ENCODE measurements at regions not wholly inside any gene's neighbourhood (a gene's known extent, or its start where the extent isn't known, plus 50 kb on each side); places are given as distances from the start of the nearest gene placed in this dataset.

GRCh38 chr16:85481206-85481605 is 131.9 kb upstream of the GSE1 start:
- no peak for TF ChIP-seq JUND (IDR thresholded peaks at IDR 0.05; ENCODE audit: low read depth)
- DNase-seq (ENCODE audit: low read depth in 1 of 2, low spot score in 1 of 2): no peak
- in situ Hi-C loops (cut with HindIII; ENCODE audit: low pct_unique_long_range_greater_than_20kb, low sequenced_read_pairs): no loop called here

- no peak for TF ChIP-seq JUND (IDR thresholded peaks at IDR 0.05; ENCODE audit: low read depth)
- in situ Hi-C loops (cut with HindIII; ENCODE audit: low pct_unique_long_range_greater_than_20kb, low sequenced_read_pairs): no loop called here
- no peak for DNase-seq (ENCODE audit: low read depth in 1 of 2, low spot score in 1 of 2)
Measured at GRCh38 chr16:85481738-85482137, 131.4 kb upstream of the GSE1 start.

GRCh38 chr16:85483424-85483823 is 129.7 kb upstream of the GSE1 start:
- in situ Hi-C loops (cut with HindIII; ENCODE audit: low pct_unique_long_range_greater_than_20kb, low sequenced_read_pairs): no loop called here
- TF ChIP-seq JUND (IDR thresholded peaks at IDR 0.05; ENCODE audit: low read depth): no peak
- DNase-seq (ENCODE audit: low read depth in 1 of 2, low spot score in 1 of 2): no peak

- no peak for DNase-seq (ENCODE audit: low read depth in 1 of 2, low spot score in 1 of 2)
Measured at GRCh38 chr16:85484347-85485300, 128.5 kb upstream of the GSE1 start.

GRCh38 chr16:85485379-85485778 is 127.7 kb upstream of the GSE1 start:
- DNase-seq (ENCODE audit: low read depth in 1 of 2, low spot score in 1 of 2): no peak
- in situ Hi-C loops (cut with HindIII; ENCODE audit: low pct_unique_long_range_greater_than_20kb, low sequenced_read_pairs): no loop called here
- no peak for TF ChIP-seq JUND (IDR thresholded peaks at IDR 0.05; ENCODE audit: low read depth)

More at GRCh38 chr16:85484347-85485300, 128.5 kb upstream of the GSE1 start:
- TF ChIP-seq JUND (IDR thresholded peaks at IDR 0.05; ENCODE audit: low read depth): no peak
- in situ Hi-C loops (cut with HindIII; ENCODE audit: low pct_unique_long_range_greater_than_20kb, low sequenced_read_pairs): no loop called here

- in situ Hi-C loops (cut with HindIII; ENCODE audit: low pct_unique_long_range_greater_than_20kb, low sequenced_read_pairs): no loop called here
- DNase-seq (ENCODE audit: low read depth in 1 of 2, low spot score in 1 of 2): no peak
- no peak for TF ChIP-seq JUND (IDR thresholded peaks at IDR 0.05; ENCODE audit: low read depth)
Measured at GRCh38 chr16:85486256-85486915, 126.7 kb upstream of the GSE1 start.

GRCh38 chr16:85488414-85488813 is 124.7 kb upstream of the GSE1 start:
- no peak for TF ChIP-seq JUND (IDR thresholded peaks at IDR 0.05; ENCODE audit: low read depth)
- peak in 1 of 2 experiments; percentile 72 for DNase-seq (ENCODE audit: low read depth in 1 of 2, low spot score in 1 of 2)
- in situ Hi-C loops (cut with HindIII; ENCODE audit: low pct_unique_long_range_greater_than_20kb, low sequenced_read_pairs): no loop called here

GRCh38 chr16:85490407-85491057 is 122.6 kb upstream of the GSE1 start:
- no peak for TF ChIP-seq JUND (IDR thresholded peaks at IDR 0.05; ENCODE audit: low read depth)
- in situ Hi-C loops (cut with HindIII; ENCODE audit: low pct_unique_long_range_greater_than_20kb, low sequenced_read_pairs): no loop called here
- no peak for DNase-seq (ENCODE audit: low read depth in 1 of 2, low spot score in 1 of 2)

- in situ Hi-C loops (cut with HindIII; ENCODE audit: low pct_unique_long_range_greater_than_20kb, low sequenced_read_pairs): no loop called here
- peak in 1 of 2 experiments; percentile 83 for DNase-seq (ENCODE audit: low read depth in 1 of 2, low spot score in 1 of 2)
- TF ChIP-seq JUND (IDR thresholded peaks at IDR 0.05; ENCODE audit: low read depth): no peak
Measured at GRCh38 chr16:85491058-85491771, 121.9 kb upstream of the GSE1 start.

GRCh38 chr16:85491798-85492294 is 121.3 kb upstream of the GSE1 start:
- peak; percentile 99 to 100 for DNase-seq (ENCODE audit: low read depth in 1 of 2, low spot score in 1 of 2)
- in situ Hi-C loops (cut with HindIII; ENCODE audit: low pct_unique_long_range_greater_than_20kb, low sequenced_read_pairs): no loop called here
- no peak for TF ChIP-seq JUND (IDR thresholded peaks at IDR 0.05; ENCODE audit: low read depth)

GRCh38 chr16:85492295-85492864 is 120.7 kb upstream of the GSE1 start:
- in situ Hi-C loops (cut with HindIII; ENCODE audit: low pct_unique_long_range_greater_than_20kb, low sequenced_read_pairs): no loop called here
- peak; percentile 79 to 87 for DNase-seq (ENCODE audit: low read depth in 1 of 2, low spot score in 1 of 2)
- TF ChIP-seq JUND (IDR thresholded peaks at IDR 0.05; ENCODE audit: low read depth): no peak

- TF ChIP-seq JUND (IDR thresholded peaks at IDR 0.05; ENCODE audit: low read depth): no peak
- in situ Hi-C loops (cut with HindIII; ENCODE audit: low pct_unique_long_range_greater_than_20kb, low sequenced_read_pairs): no loop called here
- DNase-seq (ENCODE audit: low read depth in 1 of 2, low spot score in 1 of 2): no peak
Measured at GRCh38 chr16:85494315-85494714, 118.8 kb upstream of the GSE1 start.

Data from T47D (cell line).